ENCODE measurements at regions not wholly inside any gene's neighbourhood (a gene's known extent, or its start where the extent isn't known, plus 50 kb on each side); places are given as distances from the start of the nearest gene placed in this dataset.
"Not testable (repeated sequence)": the region's sequence is repeated elsewhere in the genome, so short reads cannot be mapped to it uniquely, and the experiment has no call there.

DNA sequence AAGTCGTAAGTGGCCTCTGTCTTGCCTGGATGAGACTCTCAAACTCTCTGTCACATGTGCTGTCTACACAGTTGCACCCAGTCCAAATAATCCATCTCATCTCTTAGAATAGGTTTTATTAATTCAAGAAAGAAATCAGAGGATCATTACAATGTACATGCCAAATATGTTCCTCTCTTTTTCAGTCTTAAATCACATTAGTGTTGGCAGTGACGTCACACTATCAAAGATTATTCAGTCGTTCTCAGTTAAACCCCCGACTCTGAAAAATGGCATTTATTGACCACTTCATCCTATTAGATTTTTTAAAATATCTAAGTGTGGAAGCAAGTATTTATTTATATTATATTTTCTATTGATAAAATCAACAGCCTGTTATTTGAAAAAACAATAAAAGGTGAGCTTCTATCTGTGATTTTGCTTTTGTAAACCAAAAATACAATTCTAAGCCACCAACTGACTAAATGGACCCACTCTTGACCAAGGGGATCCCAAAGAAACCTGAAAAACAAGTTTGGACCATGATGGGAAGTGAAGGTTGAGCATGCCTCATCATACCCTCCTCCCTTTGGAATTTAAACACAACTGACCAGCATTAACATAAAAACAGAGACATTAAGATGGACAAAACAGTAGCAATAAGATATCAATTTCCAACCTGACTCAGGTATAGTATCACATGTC, 1894.4 kb upstream of the LRRTM1 start:
- H3K4me2 ChIP-seq (ENCODE audit: low read depth, low read length, poor library complexity, severe bottlenecking), result no peak overlapping the region
- no peaks in the 10 kb centered on the region for H3K79me2 ChIP-seq (ENCODE audit: insufficient read depth, low read length)
- no peaks in the 10 kb centered on the region for H3F3A ChIP-seq (ENCODE audit: low read depth)
- no peaks in the 10 kb centered on the region for H3K9me2 ChIP-seq (replicated peaks; ENCODE audit: low read depth, low read length)
- no peak overlapping the region for H3K9ac ChIP-seq (ENCODE audit: low read depth, low read length, poor library complexity, severe bottlenecking)
- H3K36me3 ChIP-seq (ENCODE audit: insufficient read depth, low read length), result no peaks in the 10 kb centered on the region
- H3K27me3 ChIP-seq (ENCODE audit: insufficient read depth, low read length, poor library complexity, severe bottlenecking), result no peaks in the 10 kb centered on the region
- H2AFZ ChIP-seq (ENCODE audit: low read length), result no peak overlapping the region
- no peaks in the 10 kb centered on the region for H3K9me3 ChIP-seq (ENCODE audit: insufficient read depth, low read depth, low read length)
- no peaks in the 10 kb centered on the region for H4K20me1 ChIP-seq (ENCODE audit: insufficient read depth, low read length, poor library complexity, severe bottlenecking)
- H3K4me3 ChIP-seq (ENCODE audit: low read length, poor library complexity, severe bottlenecking), result no peak overlapping the region
- TF ChIP-seq, protein P1, sequence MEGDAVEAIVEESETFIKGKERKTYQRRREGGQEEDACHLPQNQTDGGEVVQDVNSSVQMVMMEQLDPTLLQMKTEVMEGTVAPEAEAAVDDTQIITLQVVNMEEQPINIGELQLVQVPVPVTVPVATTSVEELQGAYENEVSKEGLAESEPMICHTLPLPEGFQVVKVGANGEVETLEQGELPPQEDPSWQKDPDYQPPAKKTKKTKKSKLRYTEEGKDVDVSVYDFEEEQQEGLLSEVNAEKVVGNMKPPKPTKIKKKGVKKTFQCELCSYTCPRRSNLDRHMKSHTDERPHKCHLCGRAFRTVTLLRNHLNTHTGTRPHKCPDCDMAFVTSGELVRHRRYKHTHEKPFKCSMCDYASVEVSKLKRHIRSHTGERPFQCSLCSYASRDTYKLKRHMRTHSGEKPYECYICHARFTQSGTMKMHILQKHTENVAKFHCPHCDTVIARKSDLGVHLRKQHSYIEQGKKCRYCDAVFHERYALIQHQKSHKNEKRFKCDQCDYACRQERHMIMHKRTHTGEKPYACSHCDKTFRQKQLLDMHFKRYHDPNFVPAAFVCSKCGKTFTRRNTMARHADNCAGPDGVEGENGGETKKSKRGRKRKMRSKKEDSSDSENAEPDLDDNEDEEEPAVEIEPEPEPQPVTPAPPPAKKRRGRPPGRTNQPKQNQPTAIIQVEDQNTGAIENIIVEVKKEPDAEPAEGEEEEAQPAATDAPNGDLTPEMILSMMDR (conservative IDR thresholded peaks at IDR 0.05; ENCODE audit: low read length), result no peak
- TF ChIP-seq EZH2phosphoT487 (IDR thresholded peaks at IDR 0.05; ENCODE audit: borderline replicate concordance), result no peak
- H3K4me1 ChIP-seq (ENCODE audit: insufficient read depth, low read length, poor library complexity, severe bottlenecking), result no peaks in the 10 kb centered on the region

GRCh38 chr2:82182270-82182669, 1877.7 kb upstream of the LRRTM1 start:
- no peaks in the 10 kb centered on the region for H3K79me2 ChIP-seq (ENCODE audit: insufficient read depth, low read length)
- no peak overlapping the region for H3K9ac ChIP-seq (ENCODE audit: low read depth, low read length, poor library complexity, severe bottlenecking)
- H3K36me3 ChIP-seq (ENCODE audit: insufficient read depth, low read length), result no peaks in the 10 kb centered on the region
- H4K20me1 ChIP-seq (ENCODE audit: insufficient read depth, low read length, poor library complexity, severe bottlenecking), result no peaks in the 10 kb centered on the region
- no peaks in the 10 kb centered on the region for H3K9me3 ChIP-seq (ENCODE audit: insufficient read depth, low read depth, low read length)
- H3K27me3 ChIP-seq (ENCODE audit: insufficient read depth, low read length, poor library complexity, severe bottlenecking), result no peaks in the 10 kb centered on the region
- TF ChIP-seq EZH2phosphoT487 (IDR thresholded peaks at IDR 0.05; ENCODE audit: borderline replicate concordance), result no peak
- TF ChIP-seq, protein P1 (conservative IDR thresholded peaks at IDR 0.05; ENCODE audit: low read length), result no peak
- no peak overlapping the region for H2AFZ ChIP-seq (ENCODE audit: low read length)
- no peaks in the 10 kb centered on the region for H3K9me2 ChIP-seq (replicated peaks; ENCODE audit: low read depth, low read length)
- H3K4me2 ChIP-seq (ENCODE audit: low read depth, low read length, poor library complexity, severe bottlenecking), result no peak overlapping the region
- H3K4me3 ChIP-seq (ENCODE audit: low read length, poor library complexity, severe bottlenecking), result no peak overlapping the region
- no peaks in the 10 kb centered on the region for H3F3A ChIP-seq (ENCODE audit: low read depth)
- no peaks in the 10 kb centered on the region for H3K4me1 ChIP-seq (ENCODE audit: insufficient read depth, low read length, poor library complexity, severe bottlenecking)

DNA sequence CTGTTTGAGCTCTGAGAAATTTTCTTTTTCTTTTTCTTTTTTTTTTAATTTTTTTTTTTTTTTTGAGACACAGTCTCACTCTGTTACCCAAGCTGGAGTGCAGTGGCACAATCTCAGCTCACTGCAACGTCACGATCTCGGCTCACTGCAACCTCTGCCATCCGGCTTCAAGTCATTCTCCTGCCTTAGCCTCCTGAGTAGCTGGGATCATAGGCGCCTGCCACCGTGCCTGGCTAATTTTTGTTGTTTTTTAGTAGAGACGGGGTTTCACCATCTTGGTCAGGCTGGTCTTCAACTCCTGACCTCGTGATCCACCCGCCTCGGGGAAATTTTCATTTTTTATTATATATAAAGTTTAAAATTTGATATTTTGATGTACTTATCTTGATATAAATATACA, 1870.7 kb upstream of the LRRTM1 start:
- not testable (repeated sequence) for H3F3A ChIP-seq (ENCODE audit: low read depth); H3K4me2 ChIP-seq (ENCODE audit: low read depth, low read length, poor library complexity, severe bottlenecking); H3K9me3 ChIP-seq (ENCODE audit: insufficient read depth, low read depth, low read length); H4K20me1 ChIP-seq (ENCODE audit: insufficient read depth, low read length, poor library complexity, severe bottlenecking); H3K4me3 ChIP-seq (ENCODE audit: low read length, poor library complexity, severe bottlenecking); H3K27me3 ChIP-seq (ENCODE audit: insufficient read depth, low read length, poor library complexity, severe bottlenecking); H3K4me1 ChIP-seq (ENCODE audit: insufficient read depth, low read length, poor library complexity, severe bottlenecking); H3K36me3 ChIP-seq (ENCODE audit: insufficient read depth, low read length); H3K79me2 ChIP-seq (ENCODE audit: insufficient read depth, low read length); H3K9me2 ChIP-seq (replicated peaks; ENCODE audit: low read depth, low read length); H3K9ac ChIP-seq (ENCODE audit: low read depth, low read length, poor library complexity, severe bottlenecking); H2AFZ ChIP-seq (ENCODE audit: low read length)

GRCh38 chr2:82172483-82172882, 1867.9 kb upstream of the LRRTM1 start:
- no peak overlapping the region for H3K9ac ChIP-seq (ENCODE audit: low read depth, low read length, poor library complexity, severe bottlenecking)
- H3K9me2 ChIP-seq (replicated peaks; ENCODE audit: low read depth, low read length), result no peaks in the 10 kb centered on the region
- no peaks in the 10 kb centered on the region for H3K9me3 ChIP-seq (ENCODE audit: insufficient read depth, low read depth, low read length)
- H3K4me3 ChIP-seq (ENCODE audit: low read length, poor library complexity, severe bottlenecking), result no peak overlapping the region
- no peaks in the 10 kb centered on the region for H3K4me1 ChIP-seq (ENCODE audit: insufficient read depth, low read length, poor library complexity, severe bottlenecking)
- no peaks in the 10 kb centered on the region for H3K79me2 ChIP-seq (ENCODE audit: insufficient read depth, low read length)
- no peak overlapping the region for H3K4me2 ChIP-seq (ENCODE audit: low read depth, low read length, poor library complexity, severe bottlenecking)
- no peak overlapping the region for H2AFZ ChIP-seq (ENCODE audit: low read length)
- H3K36me3 ChIP-seq (ENCODE audit: insufficient read depth, low read length), result no peaks in the 10 kb centered on the region
- no peaks in the 10 kb centered on the region for H4K20me1 ChIP-seq (ENCODE audit: insufficient read depth, low read length, poor library complexity, severe bottlenecking)
- TF ChIP-seq, protein P1 (conservative IDR thresholded peaks at IDR 0.05; ENCODE audit: low read length), result no peak
- TF ChIP-seq EZH2phosphoT487 (IDR thresholded peaks at IDR 0.05; ENCODE audit: borderline replicate concordance), result no peak
- H3K27me3 ChIP-seq (ENCODE audit: insufficient read depth, low read length, poor library complexity, severe bottlenecking), result no peaks in the 10 kb centered on the region
- no peaks in the 10 kb centered on the region for H3F3A ChIP-seq (ENCODE audit: low read depth)

All from Loucy (cell line).